Astrocyte (in vitro differentiated cells and primary cell): ENCODE measurements at regions not wholly inside any gene's neighbourhood (a gene's known extent, or its start where the extent isn't known, plus 50 kb on each side); places are given as distances from the start of the nearest gene placed in this dataset.
A peak's percentile ranks its signal among the peaks of the same experiment; 100 is the strongest.

ENCODE experiments used
- DNase-seq: peaks from one replicate; pipeline ENCODE4 v3.0.0-alpha.2; 2010; ENCODE audit warnings: low read depth
- FAIRE-seq: peaks from 2 replicates; lab custom pipeline; 2011; peaks lifted over from hg19 to GRCh38; lab: Jason Lieb, UNC
- H2AFZ ChIP-seq: 2 replicates; pipeline ENCODE4 v1.6.0; 2012; ENCODE audit warnings: low read depth, low read length, inconsistent platforms
- H3K27ac ChIP-seq: 2 replicates; pipeline ENCODE4 v1.5.1; 2011; ENCODE audit warnings: low read depth, low read length, inconsistent platforms
- H3K27me3 ChIP-seq: 2 replicates; pipeline ENCODE4 v1.6.0; 2011; ENCODE audit warnings: low read length, inconsistent platforms; ENCODE audit not compliant: insufficient read depth
- H3K36me3 ChIP-seq: 2 replicates; pipeline ENCODE4 v1.5.1; 2011; ENCODE audit warnings: low read length, inconsistent platforms; ENCODE audit not compliant: insufficient read depth
- H3K4me1 ChIP-seq: 2 replicates; pipeline ENCODE4 v1.5.1; 2011; ENCODE audit warnings: low read length, inconsistent platforms; ENCODE audit not compliant: insufficient read depth
- H3K4me2 ChIP-seq: 2 replicates; pipeline ENCODE4 v1.6.0; 2012; ENCODE audit warnings: low read length, inconsistent platforms
- H3K4me3 ChIP-seq: 2 replicates; pipeline ENCODE4 v1.5.1; 2011; ENCODE audit warnings: low read depth, mild to moderate bottlenecking, low read length, inconsistent platforms; ENCODE audit not compliant: insufficient read depth
- H3K79me2 ChIP-seq: 2 replicates; pipeline ENCODE4 v1.6.0; 2012; ENCODE audit warnings: mild to moderate bottlenecking, low read length, inconsistent platforms; ENCODE audit not compliant: insufficient read depth
- H3K9ac ChIP-seq: 2 replicates; pipeline ENCODE4 v1.6.0; 2012; ENCODE audit warnings: mild to moderate bottlenecking, low read length, inconsistent platforms
- H3K9me3 ChIP-seq: 2 replicates; pipeline ENCODE4 v1.5.1; 2012; ENCODE audit warnings: low read depth, mild to moderate bottlenecking, low read length, inconsistent platforms; ENCODE audit not compliant: insufficient read depth
- H4K20me1 ChIP-seq: 2 replicates; pipeline ENCODE4 v1.6.0; 2012; ENCODE audit warnings: low read length, inconsistent platforms; ENCODE audit not compliant: insufficient read depth
- H3K27ac Mint-ChIP-seq: one replicate; pipeline ENCODE4 v1.8.0; 2021; ENCODE audit warnings: mild to moderate bottlenecking, mixed read lengths; ENCODE audit not compliant: unreplicated experiment
- H3K27me3 Mint-ChIP-seq: one replicate; pipeline ENCODE4 v1.8.0; 2021; ENCODE audit warnings: low read depth, mixed read lengths; ENCODE audit not compliant: unreplicated experiment
- H3K36me3 Mint-ChIP-seq: one replicate; pipeline ENCODE4 v1.8.0; 2021; ENCODE audit warnings: low read depth, mixed read lengths; ENCODE audit not compliant: unreplicated experiment
- H3K4me1 Mint-ChIP-seq: one replicate; pipeline ENCODE4 v1.8.0; 2021; ENCODE audit warnings: low read depth, mixed read lengths; ENCODE audit not compliant: unreplicated experiment
- H3K4me3 Mint-ChIP-seq: one replicate; pipeline ENCODE4 v1.8.0; 2021; ENCODE audit warnings: mild to moderate bottlenecking, moderate library complexity, mixed read lengths; ENCODE audit not compliant: unreplicated experiment
- H3K9me3 Mint-ChIP-seq: one replicate; pipeline ENCODE4 v1.8.0; 2021; ENCODE audit warnings: mild to moderate bottlenecking, mixed read lengths; ENCODE audit not compliant: unreplicated experiment
- CTCF ChIP-seq: IDR thresholded peaks from 2 replicates; pipeline ENCODE4 v1.5.1; 2011; ENCODE audit warnings: low read depth, mild to moderate bottlenecking, inconsistent platforms, low read length, moderate library complexity; ENCODE audit not compliant: insufficient read depth
- EZH2 ChIP-seq: IDR thresholded peaks from 2 replicates; pipeline ENCODE4 v1.6.1; 2012; ENCODE audit warnings: mild to moderate bottlenecking, low read length, inconsistent platforms; ENCODE audit not compliant: insufficient read depth

DNA sequence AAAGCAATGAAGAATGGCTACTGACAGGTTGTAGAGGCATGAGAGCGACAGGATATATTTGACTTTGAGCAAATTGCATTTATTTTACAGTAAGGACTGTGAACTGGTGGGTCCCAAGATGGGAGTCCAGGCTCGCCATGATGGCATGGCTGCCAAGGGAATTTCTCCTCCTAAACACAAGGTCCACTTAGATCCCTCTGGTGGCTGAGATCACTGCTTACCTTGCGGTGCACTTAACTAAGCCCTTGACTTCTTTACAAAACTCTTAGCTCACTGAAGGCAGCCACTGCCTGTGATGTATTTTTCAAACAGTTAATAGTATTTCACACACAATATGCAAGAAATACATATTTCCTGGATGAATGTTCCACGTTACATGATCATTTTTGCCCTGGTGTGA is 50.3 kb upstream of the SORBS2 start:
- TF ChIP-seq EZH2 (no peak), CTCF (no peak)
- H4K20me1 ChIP-seq = no peaks in the 10 kb centered on the region
- no peak overlapping the region for H3K4me2 ChIP-seq
- no peaks in the 10 kb centered on the region for H3K27me3 Mint-ChIP-seq
- no peak overlapping the region for H2AFZ ChIP-seq
- H3K9ac ChIP-seq = no peak overlapping the region
- H3K9me3 ChIP-seq = no peaks in the 10 kb centered on the region
- peaks cover 15% of the 10 kb centered on the region for H3K9me3 Mint-ChIP-seq
- H3K79me2 ChIP-seq = no peaks in the 10 kb centered on the region
- H3K4me3 ChIP-seq = no peak overlapping the region
- peaks cover 9% of the 10 kb centered on the region for H3K4me1 ChIP-seq
- H3K27me3 ChIP-seq = no peaks in the 10 kb centered on the region
- H3K4me3 Mint-ChIP-seq = no peak overlapping the region
- H3K27ac ChIP-seq = no peak overlapping the region
- peaks cover 2% of the 10 kb centered on the region for H3K36me3 Mint-ChIP-seq
- H3K36me3 ChIP-seq = no peaks in the 10 kb centered on the region
- DNase-seq (no peak), FAIRE-seq (peak; percentile 59)
- peaks cover 10% of the 10 kb centered on the region for H3K4me1 Mint-ChIP-seq
- peak overlapping the region; percentile 59 for H3K27ac Mint-ChIP-seq

- TF ChIP-seq CTCF (no peak), EZH2 (no peak)
- no peaks in the 10 kb centered on the region for H3K27me3 ChIP-seq
- H3K79me2 ChIP-seq = no peaks in the 10 kb centered on the region
- H3K36me3 Mint-ChIP-seq = peaks cover 2% of the 10 kb centered on the region
- peaks cover 9% of the 10 kb centered on the region for H3K4me1 ChIP-seq
- no peak overlapping the region for H3K27ac Mint-ChIP-seq
- FAIRE-seq = no peak
- no peak overlapping the region for H3K9ac ChIP-seq
- H4K20me1 ChIP-seq = no peaks in the 10 kb centered on the region
- no peak overlapping the region for H3K27ac ChIP-seq
- peaks cover 2% of the 10 kb centered on the region for H3K9me3 Mint-ChIP-seq
- no peak overlapping the region for H3K4me3 ChIP-seq
- H3K9me3 ChIP-seq = no peaks in the 10 kb centered on the region
- H3K4me2 ChIP-seq = no peak overlapping the region
- peaks cover 13% of the 10 kb centered on the region for H3K4me1 Mint-ChIP-seq
- H3K4me3 Mint-ChIP-seq = no peak overlapping the region
- no peak overlapping the region for H2AFZ ChIP-seq
- H3K27me3 Mint-ChIP-seq = no peaks in the 10 kb centered on the region
- no peaks in the 10 kb centered on the region for H3K36me3 ChIP-seq
- DNase-seq = no peak
These were observed 52.0 kb upstream of the SORBS2 start for GRCh38 chr4:185863946-185864345.

DNA sequence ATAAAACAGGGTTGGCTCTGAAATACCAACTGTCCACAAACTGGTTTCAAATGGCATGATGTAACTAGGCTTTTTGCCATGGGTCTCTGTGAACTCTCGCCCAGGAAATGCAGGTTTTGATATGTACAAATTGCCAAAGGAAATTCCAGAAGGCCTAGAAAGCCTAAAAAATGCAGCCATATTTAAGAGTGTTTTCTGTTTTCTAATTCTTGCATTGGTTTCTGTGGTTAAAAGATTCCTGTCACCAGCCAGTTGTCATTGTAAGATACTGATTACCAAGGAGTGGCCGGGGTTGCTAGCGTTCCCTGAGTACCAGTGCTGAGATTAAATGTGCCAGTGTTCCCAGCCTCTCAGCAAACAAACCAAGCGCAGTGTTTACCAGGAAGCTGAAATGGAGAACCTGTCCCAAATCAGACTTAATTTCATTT is 53.9 kb upstream of the SORBS2 start:
- Histone ChIP-seq H3K9me3 (no peaks in the 10 kb centered on the region), H4K20me1 (no peaks in the 10 kb centered on the region), H3K36me3 (no peaks in the 10 kb centered on the region), H3K27ac (peak overlapping the region; percentile 11), H3K9ac (peak overlapping the region; percentile 19), H3K4me2 (peak overlapping the region; percentile 28), H3K4me1 (peaks cover 9% of the 10 kb centered on the region), H2AFZ (peak overlapping the region; percentile 24), H3K4me3 (no peak overlapping the region), H3K27me3 (no peaks in the 10 kb centered on the region), H3K79me2 (no peaks in the 10 kb centered on the region)
- Mint-ChIP-seq H3K27me3 (peaks cover 2% of the 10 kb centered on the region), H3K27ac (no peak overlapping the region), H3K9me3 (peaks cover 2% of the 10 kb centered on the region), H3K4me3 (no peak overlapping the region), H3K4me1 (peaks cover 10% of the 10 kb centered on the region), H3K36me3 (peaks cover 2% of the 10 kb centered on the region)
- DNase-seq (peak; percentile 86), FAIRE-seq (no peak)
- TF ChIP-seq EZH2 (no peak), CTCF (no peak)
